ENCODE measurements at regions not wholly inside any gene's neighbourhood (a gene's known extent, or its start where the extent isn't known, plus 50 kb on each side); places are given as distances from the start of the nearest gene placed in this dataset.

- TF ChIP-seq EZH2 (IDR thresholded peaks at IDR 0.05; ENCODE audit: borderline replicate concordance, low read length) (no peak), CTCF (IDR thresholded peaks at IDR 0.05; ENCODE audit: low read length) (no peak)
Measured at GRCh38 chr2:172366596-172367150, 60.7 kb upstream of the ITGA6 start.

Measured in OCI-LY1 (cell line).